ENCODE measurements at regions not wholly inside any gene's neighbourhood (a gene's known extent, or its start where the extent isn't known, plus 50 kb on each side); places are given as distances from the start of the nearest gene placed in this dataset.

GRCh38 chr15:70361891-70362290 lies 264.2 kb upstream of the TLE3 start:
- TF ChIP-seq ATF2 (IDR thresholded peaks at IDR 0.05; ENCODE audit: low read length) (no peak), CEBPB (IDR thresholded peaks at IDR 0.05; ENCODE audit: low read depth, low read length) (no peak), EZH2 (IDR thresholded peaks at IDR 0.05; ENCODE audit: low read depth, low read length, severe bottlenecking) (no peak), CHD1 (IDR thresholded peaks at IDR 0.05; ENCODE audit: low read depth, low read length) (no peak), TAF1 (IDR thresholded peaks at IDR 0.05; ENCODE audit: low read depth, low read length) (no peak), EP300 (IDR thresholded peaks at IDR 0.05; ENCODE audit: borderline replicate concordance in 1 of 2, low read depth in 2 of 2, low read length in 2 of 2) (no peak), MAFK (IDR thresholded peaks at IDR 0.05; ENCODE audit: low read depth, low read length) (no peak), EGR1 (IDR thresholded peaks at IDR 0.05; ENCODE audit: borderline replicate concordance, low read depth, low read length) (no peak)
- TF ChIP-seq, protein P1, sequence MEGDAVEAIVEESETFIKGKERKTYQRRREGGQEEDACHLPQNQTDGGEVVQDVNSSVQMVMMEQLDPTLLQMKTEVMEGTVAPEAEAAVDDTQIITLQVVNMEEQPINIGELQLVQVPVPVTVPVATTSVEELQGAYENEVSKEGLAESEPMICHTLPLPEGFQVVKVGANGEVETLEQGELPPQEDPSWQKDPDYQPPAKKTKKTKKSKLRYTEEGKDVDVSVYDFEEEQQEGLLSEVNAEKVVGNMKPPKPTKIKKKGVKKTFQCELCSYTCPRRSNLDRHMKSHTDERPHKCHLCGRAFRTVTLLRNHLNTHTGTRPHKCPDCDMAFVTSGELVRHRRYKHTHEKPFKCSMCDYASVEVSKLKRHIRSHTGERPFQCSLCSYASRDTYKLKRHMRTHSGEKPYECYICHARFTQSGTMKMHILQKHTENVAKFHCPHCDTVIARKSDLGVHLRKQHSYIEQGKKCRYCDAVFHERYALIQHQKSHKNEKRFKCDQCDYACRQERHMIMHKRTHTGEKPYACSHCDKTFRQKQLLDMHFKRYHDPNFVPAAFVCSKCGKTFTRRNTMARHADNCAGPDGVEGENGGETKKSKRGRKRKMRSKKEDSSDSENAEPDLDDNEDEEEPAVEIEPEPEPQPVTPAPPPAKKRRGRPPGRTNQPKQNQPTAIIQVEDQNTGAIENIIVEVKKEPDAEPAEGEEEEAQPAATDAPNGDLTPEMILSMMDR (IDR thresholded peaks at IDR 0.05; ENCODE audit: control extremely low read depth in 1 of 3, insufficient read depth in 1 of 3, low read depth in 1 of 3, low read length in 3 of 3), result no peak

Measured in H1 (cell line).